ENCODE measurements at regions not wholly inside any gene's neighbourhood (a gene's known extent, or its start where the extent isn't known, plus 50 kb on each side); places are given as distances from the start of the nearest gene placed in this dataset.
A peak's percentile ranks its signal among the peaks of the same experiment; 100 is the strongest.

DNA sequence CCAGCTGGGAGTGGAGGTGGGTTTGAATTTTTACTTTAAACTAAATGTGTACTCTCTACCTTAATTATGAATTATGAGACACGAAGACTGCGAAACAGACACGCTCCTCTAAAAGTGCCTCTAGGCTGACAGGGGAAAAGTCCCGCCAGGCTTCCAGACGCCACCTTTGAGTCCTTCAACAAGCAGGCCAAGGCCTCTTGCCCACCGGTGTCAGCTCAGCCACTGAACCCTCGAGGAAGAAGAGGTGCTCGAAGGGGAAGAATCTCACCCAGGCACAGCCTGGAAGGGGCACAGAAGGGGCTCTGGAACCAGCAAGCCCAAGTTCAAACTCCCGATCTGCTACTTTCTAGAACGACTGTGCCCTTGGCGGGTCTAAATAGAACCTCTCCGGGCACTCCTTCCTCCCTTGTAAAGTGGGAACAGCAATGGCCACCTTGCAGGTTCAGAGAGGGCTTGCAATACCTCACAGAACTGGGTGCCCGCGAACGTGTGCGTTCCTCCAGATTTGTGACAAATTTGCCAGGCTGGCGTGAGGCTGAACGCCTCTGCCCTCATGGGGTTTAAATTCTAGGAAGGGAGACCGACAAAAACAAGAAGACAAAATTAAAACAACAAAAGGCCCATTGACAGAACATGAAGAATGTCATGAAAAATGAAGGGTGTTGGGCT lies 158.5 kb upstream of the GRK3 start:
- 75% methylated on average over 8 of the region's 19 CpGs for WGBS (ENCODE audit: insufficient coverage, low coverage, low lambda C conversion rate, missing lambda C conversion rate)
- TF ChIP-seq, protein P1, sequence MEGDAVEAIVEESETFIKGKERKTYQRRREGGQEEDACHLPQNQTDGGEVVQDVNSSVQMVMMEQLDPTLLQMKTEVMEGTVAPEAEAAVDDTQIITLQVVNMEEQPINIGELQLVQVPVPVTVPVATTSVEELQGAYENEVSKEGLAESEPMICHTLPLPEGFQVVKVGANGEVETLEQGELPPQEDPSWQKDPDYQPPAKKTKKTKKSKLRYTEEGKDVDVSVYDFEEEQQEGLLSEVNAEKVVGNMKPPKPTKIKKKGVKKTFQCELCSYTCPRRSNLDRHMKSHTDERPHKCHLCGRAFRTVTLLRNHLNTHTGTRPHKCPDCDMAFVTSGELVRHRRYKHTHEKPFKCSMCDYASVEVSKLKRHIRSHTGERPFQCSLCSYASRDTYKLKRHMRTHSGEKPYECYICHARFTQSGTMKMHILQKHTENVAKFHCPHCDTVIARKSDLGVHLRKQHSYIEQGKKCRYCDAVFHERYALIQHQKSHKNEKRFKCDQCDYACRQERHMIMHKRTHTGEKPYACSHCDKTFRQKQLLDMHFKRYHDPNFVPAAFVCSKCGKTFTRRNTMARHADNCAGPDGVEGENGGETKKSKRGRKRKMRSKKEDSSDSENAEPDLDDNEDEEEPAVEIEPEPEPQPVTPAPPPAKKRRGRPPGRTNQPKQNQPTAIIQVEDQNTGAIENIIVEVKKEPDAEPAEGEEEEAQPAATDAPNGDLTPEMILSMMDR (IDR thresholded peaks at IDR 0.05), result no peak
- TF ChIP-seq POLR2A (IDR thresholded peaks at IDR 0.05), result no peak
- Histone ChIP-seq H3K9me3 (no peaks in the 10 kb centered on the region), H3K36me3 (no peaks in the 10 kb centered on the region), H3K27me3 (no peaks in the 10 kb centered on the region), H3K4me3 (peak overlapping the region; percentile 54 to 86 (median 66)), H3K4me1 (peaks cover 0 to 33% (median 14%) of the 10 kb centered on the region in 4 donors), H3K27ac (peak overlapping the region; percentile 70 to 90 (median 79))
- no peak for DNase-seq
- no peak for ATAC-seq
- intact Hi-C loops (cut with DNase I), result no loop called here

DNA sequence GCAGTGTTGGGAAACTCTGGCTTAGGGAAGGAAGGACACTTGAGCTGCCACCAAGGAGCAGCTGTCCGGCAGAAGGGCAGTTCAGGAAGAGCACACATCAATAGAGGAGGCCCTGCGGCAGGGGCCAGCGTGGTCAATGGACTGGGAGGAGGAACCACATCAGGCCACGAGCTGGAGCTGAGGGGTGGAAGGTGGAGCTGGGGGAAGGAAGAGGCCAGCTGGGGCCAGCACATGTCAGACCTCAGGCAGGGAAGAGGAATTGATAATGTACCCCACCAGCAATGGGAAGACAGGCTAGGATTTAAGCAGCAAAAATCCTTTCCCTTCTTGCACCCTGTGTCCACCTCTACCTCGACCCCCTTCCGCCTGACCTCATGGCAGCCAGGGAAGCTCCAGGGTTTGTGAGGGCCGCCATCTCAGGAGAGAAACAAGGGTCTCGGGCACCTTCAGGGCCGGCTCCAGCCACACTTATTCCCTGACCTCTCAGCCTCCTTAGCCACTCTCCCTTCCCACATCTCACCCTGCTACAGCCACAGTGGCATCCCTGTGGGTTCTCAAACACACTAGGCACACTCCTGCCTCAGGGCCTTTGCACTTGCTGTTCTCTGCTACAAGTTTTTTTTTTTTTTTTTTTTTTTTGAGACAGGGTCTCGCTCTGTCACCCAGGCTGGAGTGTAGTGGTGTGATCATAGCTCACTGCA lies 157.8 kb upstream of the GRK3 start:
- H3K4me1 ChIP-seq, result peaks cover 0 to 26% (median 10%) of the 10 kb centered on the region in 4 donors
- 65% methylated on average over 7 of the region's 10 CpGs for WGBS (ENCODE audit: insufficient coverage, low coverage, low lambda C conversion rate, missing lambda C conversion rate)
- TF ChIP-seq, protein P1 (IDR thresholded peaks at IDR 0.05), result no peak
- TF ChIP-seq POLR2A (IDR thresholded peaks at IDR 0.05), result no peak
- intact Hi-C loops (cut with DNase I), result no loop called here
- no peaks in the 10 kb centered on the region for H3K36me3 ChIP-seq
- H3K4me3 ChIP-seq, result no peak overlapping the region
- DNase-seq, result no peak
- H3K27me3 ChIP-seq, result no peaks in the 10 kb centered on the region
- H3K9me3 ChIP-seq, result no peaks in the 10 kb centered on the region
- ATAC-seq, result no peak
- H3K27ac ChIP-seq, result no peak overlapping the region

DNA sequence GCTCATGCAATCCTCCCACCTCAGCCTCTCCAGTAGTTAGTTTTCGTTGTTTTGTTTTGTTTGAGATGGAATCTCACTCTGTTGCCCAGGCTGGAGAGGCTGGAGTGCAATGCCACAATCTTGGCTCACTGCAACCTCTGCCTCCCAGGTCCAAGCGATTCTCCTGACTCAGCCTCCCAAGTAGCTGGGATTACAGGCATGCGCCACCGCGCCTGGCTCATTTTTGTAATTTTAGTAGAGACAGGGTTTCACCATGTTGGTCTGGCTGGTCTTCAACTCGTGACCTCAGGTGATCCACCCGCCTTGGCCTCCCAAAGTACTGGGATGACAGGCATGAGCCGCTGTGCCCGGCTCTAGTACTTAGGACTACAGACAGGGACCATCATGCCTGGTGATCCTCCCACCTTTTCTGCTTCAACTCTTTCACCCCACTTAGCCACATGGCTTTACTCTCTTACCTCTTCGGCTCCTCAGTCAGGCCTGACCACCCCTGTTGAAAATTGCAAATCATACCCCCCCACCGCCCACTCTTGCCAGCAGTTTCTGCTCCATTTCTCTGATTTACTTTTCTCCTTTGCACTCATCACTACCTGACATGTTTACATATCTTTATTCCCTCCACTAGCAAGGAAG lies 157.1 kb upstream of the GRK3 start:
- intact Hi-C loops (cut with DNase I), result no loop called here
- WGBS (ENCODE audit: insufficient coverage, low coverage, low lambda C conversion rate, missing lambda C conversion rate), result 86% methylated on average over 7 of the region's 11 CpGs
- H3K36me3 ChIP-seq, result no peaks in the 10 kb centered on the region
- TF ChIP-seq, protein P1 (IDR thresholded peaks at IDR 0.05), result no peak
- TF ChIP-seq POLR2A (IDR thresholded peaks at IDR 0.05), result no peak
- no peak overlapping the region for H3K27ac ChIP-seq
- no peak for DNase-seq
- H3K27me3 ChIP-seq, result no peaks in the 10 kb centered on the region
- H3K9me3 ChIP-seq, result no peaks in the 10 kb centered on the region
- ATAC-seq, result no peak
- peaks cover 0 to 19% (median 7%) of the 10 kb centered on the region in 4 donors for H3K4me1 ChIP-seq
- no peak overlapping the region for H3K4me3 ChIP-seq

DNA sequence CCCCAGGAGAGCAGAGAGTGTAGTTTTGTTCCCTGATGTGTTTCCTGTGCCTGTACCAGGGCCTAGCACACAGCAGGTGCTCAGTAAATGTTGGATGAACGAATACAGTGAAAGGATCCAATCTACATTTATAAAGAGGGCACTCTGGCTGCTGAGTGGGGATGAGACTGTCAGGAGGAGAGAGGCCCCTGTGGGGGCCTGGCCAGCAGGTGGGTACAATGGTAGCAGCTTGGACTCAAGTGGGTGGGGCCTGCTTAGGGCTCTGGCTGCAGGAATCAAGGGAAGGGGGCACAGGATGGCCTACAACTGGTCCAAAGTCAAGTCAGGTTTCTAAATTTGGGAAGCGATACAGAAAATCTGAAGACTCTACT lies 156.6 kb upstream of the GRK3 start:
- intact Hi-C loops (cut with DNase I), result no loop called here
- Histone ChIP-seq H3K27me3 (no peaks in the 10 kb centered on the region), H3K27ac (no peak overlapping the region), H3K9me3 (no peaks in the 10 kb centered on the region), H3K4me3 (no peak overlapping the region), H3K4me1 (peaks cover 0 to 14% (median 4%) of the 10 kb centered on the region in 4 donors), H3K36me3 (no peaks in the 10 kb centered on the region)
- ATAC-seq, result no peak
- TF ChIP-seq POLR2A (IDR thresholded peaks at IDR 0.05), result no peak
- TF ChIP-seq, protein P1 (IDR thresholded peaks at IDR 0.05), result no peak
- WGBS (ENCODE audit: insufficient coverage, low coverage, low lambda C conversion rate, missing lambda C conversion rate), result 100% methylated on average over 2 of the region's 2 CpGs
- DNase-seq, result no peak
